ENCODE measurements at regions not wholly inside any gene's neighbourhood (a gene's known extent, or its start where the extent isn't known, plus 50 kb on each side); places are given as distances from the start of the nearest gene placed in this dataset.

DNA sequence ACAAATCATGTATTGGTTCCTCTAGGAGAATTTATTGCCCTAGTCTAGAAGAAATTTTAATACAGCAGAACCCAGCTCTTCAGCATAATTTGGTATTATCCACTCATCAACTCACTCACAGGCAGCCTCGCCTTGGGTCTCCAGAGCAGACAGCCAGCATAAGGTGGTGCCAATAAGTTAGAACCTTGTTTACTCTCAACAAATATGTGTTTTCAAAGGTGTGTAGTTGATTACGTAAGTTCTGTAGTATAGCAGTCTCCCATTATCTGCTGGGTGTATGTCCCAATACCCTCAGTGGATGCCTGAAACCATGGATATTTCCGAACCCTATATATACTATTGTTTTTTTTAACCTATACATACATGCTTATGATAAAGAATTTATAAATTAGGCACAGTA lies 522.5 kb upstream of the LRRN3 start:
- DNase-seq: no peak
- Histone ChIP-seq H3K4me1 (peaks cover 0 to 6% of the 10 kb centered on the region in 2 donors), H3K36me3 (no peaks in the 10 kb centered on the region), H3K27ac (no peak overlapping the region), H3K27me3 (no peaks in the 10 kb centered on the region), H3K4me3 (replicated peaks in 1 of 3) (no peak overlapping the region), H3K9me3 (no peaks in the 10 kb centered on the region)
- 96 to 97% methylated on average over 3 of the region's 3 CpGs for WGBS, 2 donors
- intact Hi-C loops (cut with DNase I): no loop called here
- no peak for TF ChIP-seq POLR2A (IDR thresholded peaks at IDR 0.05)
- TF ChIP-seq, protein P1, sequence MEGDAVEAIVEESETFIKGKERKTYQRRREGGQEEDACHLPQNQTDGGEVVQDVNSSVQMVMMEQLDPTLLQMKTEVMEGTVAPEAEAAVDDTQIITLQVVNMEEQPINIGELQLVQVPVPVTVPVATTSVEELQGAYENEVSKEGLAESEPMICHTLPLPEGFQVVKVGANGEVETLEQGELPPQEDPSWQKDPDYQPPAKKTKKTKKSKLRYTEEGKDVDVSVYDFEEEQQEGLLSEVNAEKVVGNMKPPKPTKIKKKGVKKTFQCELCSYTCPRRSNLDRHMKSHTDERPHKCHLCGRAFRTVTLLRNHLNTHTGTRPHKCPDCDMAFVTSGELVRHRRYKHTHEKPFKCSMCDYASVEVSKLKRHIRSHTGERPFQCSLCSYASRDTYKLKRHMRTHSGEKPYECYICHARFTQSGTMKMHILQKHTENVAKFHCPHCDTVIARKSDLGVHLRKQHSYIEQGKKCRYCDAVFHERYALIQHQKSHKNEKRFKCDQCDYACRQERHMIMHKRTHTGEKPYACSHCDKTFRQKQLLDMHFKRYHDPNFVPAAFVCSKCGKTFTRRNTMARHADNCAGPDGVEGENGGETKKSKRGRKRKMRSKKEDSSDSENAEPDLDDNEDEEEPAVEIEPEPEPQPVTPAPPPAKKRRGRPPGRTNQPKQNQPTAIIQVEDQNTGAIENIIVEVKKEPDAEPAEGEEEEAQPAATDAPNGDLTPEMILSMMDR (IDR thresholded peaks at IDR 0.05): no peak

DNA sequence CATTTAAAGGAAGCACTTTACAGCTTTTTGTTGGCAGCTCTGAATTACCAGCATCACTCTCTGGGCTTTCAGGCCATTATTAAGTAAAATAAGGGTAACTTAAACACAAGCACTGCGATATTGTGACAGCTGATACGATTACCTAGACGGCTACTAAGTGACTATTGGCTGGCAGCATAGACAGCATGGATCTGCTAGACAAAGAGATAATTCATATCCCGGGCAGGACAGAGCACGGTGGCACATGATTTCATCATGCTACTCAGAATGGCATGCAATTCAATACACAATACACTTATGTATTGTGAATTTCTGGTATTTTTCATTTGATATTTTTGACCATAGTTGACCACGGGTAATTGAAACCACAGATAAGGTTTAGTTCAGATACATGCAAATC lies 522.0 kb upstream of the LRRN3 start:
- no peak for DNase-seq
- Histone ChIP-seq H3K36me3 (no peaks in the 10 kb centered on the region), H3K27ac (no peak overlapping the region), H3K9me3 (no peaks in the 10 kb centered on the region), H3K27me3 (no peaks in the 10 kb centered on the region), H3K4me1 (peaks cover 0 to 6% of the 10 kb centered on the region in 2 donors), H3K4me3 (replicated peaks in 1 of 3) (no peak overlapping the region)
- intact Hi-C loops (cut with DNase I): no loop called here
- no peak for TF ChIP-seq POLR2A (IDR thresholded peaks at IDR 0.05)
- TF ChIP-seq, protein P1 (IDR thresholded peaks at IDR 0.05): no peak
- 86 to 92% methylated on average over 6 of the region's 6 CpGs for WGBS, 2 donors

DNA sequence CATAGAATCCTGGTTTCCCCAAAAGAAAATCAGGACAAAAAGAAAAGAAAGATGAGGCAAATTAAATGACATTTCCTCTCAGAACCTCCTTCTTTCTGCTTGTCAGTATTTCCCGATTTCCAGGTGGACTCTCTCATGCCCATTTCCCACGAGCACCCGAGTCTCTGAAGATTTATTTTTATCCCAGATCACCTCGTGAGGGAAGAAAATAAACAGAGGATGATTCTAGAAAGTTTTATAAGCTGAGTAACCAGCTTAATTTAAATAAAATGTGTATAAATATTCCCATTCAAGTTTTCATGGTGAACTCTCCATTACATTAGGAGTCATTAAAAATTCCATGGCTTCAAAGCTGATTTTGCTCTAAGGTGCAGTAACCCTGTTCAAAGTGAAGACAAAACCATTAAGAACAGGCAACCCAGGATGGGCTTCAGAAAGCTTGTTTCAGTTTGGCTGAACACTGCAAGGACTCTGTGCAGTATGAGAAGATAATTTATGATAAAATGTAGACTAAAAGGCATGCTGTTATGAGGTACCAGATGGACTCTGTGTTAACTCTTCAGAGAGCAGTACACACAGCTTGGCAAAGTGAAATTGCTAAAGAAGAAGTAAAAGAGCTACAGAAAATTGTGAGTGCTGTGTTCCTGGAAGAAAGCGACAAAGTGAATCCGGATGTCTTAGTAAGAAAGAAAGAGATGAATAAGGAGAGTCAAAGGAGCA lies 521.3 kb upstream of the LRRN3 start:
- WGBS, 2 donors: 82 to 83% methylated on average over 6 of the region's 6 CpGs
- H3K9me3 ChIP-seq: no peaks in the 10 kb centered on the region

DNA sequence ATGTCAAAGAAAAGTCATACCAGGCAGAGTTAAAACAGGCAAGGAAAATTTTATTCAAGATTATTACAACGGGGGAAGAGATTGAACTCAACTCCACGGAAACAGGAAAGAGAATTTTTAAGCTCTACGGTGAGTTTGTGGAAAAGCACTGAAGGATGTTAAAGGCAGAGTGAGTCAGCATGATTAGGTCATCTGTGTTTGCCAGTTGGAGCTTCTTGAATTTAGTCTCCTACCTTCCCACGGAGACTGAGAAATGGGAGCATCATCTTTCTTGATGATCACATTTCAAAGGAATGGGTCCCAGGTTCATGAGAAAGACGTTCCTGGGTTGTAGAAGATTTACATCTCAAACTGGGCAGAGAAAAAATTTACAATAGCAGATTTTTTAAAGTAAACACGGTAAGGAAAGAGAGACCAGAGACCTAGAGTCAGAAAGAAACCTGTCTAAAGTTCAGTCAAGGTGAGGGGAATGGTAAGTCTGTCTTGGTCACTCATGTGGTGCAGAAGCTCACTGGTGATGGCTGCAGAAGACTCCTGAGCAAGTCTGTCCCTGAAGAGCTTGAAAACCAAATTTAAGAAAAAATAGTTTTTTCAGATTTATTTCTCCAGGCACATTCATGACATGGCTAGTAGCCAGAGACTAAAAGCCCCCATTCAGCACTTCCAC lies 516.9 kb upstream of the LRRN3 start:
- H3K9me3 ChIP-seq: no peaks in the 10 kb centered on the region
- no peak for DNase-seq
- TF ChIP-seq POLR2A (IDR thresholded peaks at IDR 0.05): no peak
- no peak overlapping the region for H3K27ac ChIP-seq
- intact Hi-C loops (cut with DNase I): no loop called here
- no peak overlapping the region for H3K4me3 ChIP-seq (replicated peaks in 1 of 3)
- no peaks in the 10 kb centered on the region for H3K27me3 ChIP-seq
- 77% methylated on average over 6 of the region's 6 CpGs for WGBS, 2 donors
- no peaks in the 10 kb centered on the region for H3K4me1 ChIP-seq
- H3K36me3 ChIP-seq: no peaks in the 10 kb centered on the region

More for the DNA sequence above, 521.3 kb upstream of the LRRN3 start:
- H3K4me1 ChIP-seq: peaks cover 0 to 4% of the 10 kb centered on the region in 2 donors
- H3K36me3 ChIP-seq: no peaks in the 10 kb centered on the region
- intact Hi-C loops (cut with DNase I): no loop called here
- no peaks in the 10 kb centered on the region for H3K27me3 ChIP-seq
- no peak for DNase-seq
- no peak for TF ChIP-seq POLR2A (IDR thresholded peaks at IDR 0.05)
- TF ChIP-seq, protein P1 (IDR thresholded peaks at IDR 0.05): no peak
- H3K27ac ChIP-seq: no peak overlapping the region
- H3K4me3 ChIP-seq (replicated peaks in 1 of 3): no peak overlapping the region

DNA sequence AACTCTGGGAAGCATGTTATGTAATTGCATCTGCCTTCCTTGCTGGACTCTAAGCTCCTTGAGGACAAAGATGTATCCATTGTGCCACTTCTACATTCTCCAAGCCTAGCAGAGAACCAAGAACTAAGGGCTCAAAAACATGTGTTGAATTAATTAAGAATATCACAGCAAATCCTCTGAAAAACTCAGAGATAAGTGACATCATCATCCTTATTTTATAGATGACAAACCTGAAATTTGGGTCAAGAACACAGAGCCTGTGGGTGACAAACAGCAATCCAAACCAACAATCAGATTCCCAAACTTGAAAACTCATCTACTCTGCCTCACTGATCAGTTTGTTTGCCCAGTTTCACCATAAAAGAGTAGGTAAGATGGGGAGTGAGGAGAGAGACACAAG lies 503.6 kb upstream of the LRRN3 start:
- Histone ChIP-seq H3K4me1 (no peaks in the 10 kb centered on the region), H3K4me3 (replicated peaks in 1 of 3) (no peak overlapping the region), H3K27me3 (no peaks in the 10 kb centered on the region), H3K9me3 (no peaks in the 10 kb centered on the region), H3K27ac (no peak overlapping the region), H3K36me3 (no peaks in the 10 kb centered on the region)
- DNase-seq: no peak
- TF ChIP-seq, protein P1 (IDR thresholded peaks at IDR 0.05): no peak
- TF ChIP-seq POLR2A (IDR thresholded peaks at IDR 0.05): no peak
- intact Hi-C loops (cut with DNase I): no loop called here

Data from thyroid gland (tissue), 4 donors.